HG03280 (cell line): ENCODE measurements at regions not wholly inside any gene's neighbourhood (a gene's known extent, or its start where the extent isn't known, plus 50 kb on each side); places are given as distances from the start of the nearest gene placed in this dataset.

Experiments used
- ATAC-seq: cut with Tn5 transposase; IDR thresholded peaks from one replicate; pipeline ENCODE4 v1.9.1; 2021; ENCODE audit warnings: mild to moderate bottlenecking, moderate library complexity; ENCODE audit not compliant: unreplicated experiment

DNA sequence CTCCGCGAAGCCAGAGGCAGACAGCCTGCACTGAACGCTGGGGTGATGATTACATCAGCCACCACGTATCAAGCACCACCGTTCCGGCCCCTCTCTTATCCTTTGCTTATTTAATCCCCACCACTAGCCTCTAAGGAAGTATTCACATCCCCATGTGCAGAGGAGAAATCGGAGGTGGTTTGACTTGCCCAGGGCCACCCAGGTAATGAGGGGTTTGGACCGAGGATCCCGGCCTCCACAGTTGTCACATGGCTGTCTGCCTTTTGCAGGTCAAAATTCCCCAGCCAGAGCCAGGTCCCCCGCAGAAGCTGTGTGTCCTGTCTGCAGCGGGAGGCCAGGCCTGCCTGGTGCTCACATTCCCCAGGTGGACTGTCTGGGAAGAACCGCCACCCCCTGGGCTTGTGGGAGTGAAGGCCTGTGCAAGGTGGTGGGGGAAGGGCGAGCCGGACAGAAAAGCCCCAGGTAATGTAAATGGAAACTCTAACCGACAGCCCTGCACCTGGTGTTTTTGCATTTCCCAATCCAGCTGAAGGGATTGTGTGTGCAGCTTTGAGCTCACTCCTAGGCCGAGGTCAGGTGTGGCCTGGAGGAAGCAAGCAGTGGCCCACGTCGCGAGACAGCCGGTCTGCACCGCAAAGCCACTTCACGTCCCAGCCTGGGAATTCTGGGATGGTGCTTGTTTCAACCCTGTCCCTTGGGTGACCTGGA is 108.5 kb upstream of the ID2 start:
- no peak for ATAC-seq

DNA sequence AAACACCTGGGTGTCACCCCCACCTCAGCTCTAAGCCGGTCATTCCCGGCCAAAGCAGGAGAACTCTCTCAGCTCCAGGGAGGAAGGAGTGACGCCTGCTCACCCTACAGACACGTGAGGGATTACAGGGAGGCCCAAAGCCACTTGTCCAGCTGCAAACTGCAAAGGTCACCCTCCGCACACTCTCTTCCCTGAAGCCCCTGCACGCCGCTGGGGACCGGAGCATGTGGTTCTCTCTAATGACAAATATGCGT is 108.0 kb upstream of the ID2 start:
- no peak for ATAC-seq

DNA sequence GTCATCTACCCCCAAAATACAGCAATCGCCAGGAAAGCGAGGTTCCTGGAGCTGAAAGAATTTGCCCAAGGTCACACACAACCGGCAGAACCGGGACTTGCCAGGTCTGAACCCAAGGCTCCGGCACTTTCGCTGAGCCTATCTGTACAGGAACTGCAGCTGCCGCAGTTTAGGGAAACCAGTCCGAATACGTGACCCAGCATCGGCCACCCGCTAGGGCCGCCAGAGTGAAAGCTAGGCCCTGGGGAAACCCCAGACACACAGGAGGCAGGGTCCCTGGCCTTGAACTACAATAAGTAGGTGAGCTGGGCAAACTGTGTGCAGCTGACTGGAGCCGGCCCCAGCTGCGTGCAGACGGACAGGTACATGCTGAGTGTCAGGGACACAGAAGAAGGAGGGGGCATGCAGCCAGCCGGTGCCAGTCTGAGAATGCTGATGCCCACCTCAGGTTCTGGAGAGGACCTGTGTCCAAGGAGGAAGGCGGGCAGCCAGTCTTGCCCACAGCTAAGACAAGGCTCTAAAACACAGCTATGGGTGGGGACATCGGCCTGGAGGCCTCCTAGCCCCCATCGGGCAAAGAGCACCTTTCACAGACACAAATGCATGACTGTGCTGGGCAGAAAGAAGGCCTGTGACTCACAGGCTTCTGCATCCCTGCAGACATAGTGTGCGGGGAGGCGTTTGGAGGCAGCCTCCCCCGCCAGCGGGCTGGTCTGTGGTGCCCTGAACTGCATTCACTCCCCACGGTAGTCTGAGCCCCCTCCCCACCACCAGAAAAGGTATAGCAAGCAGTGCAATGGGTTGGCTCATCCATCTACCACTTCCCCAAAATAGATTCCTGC is 107.4 kb upstream of the ID2 start:
- peak; percentile 32 for ATAC-seq

- ATAC-seq: no peak
These were observed 106.6 kb upstream of the ID2 start for GRCh38 chr2:8575038-8575833.

DNA sequence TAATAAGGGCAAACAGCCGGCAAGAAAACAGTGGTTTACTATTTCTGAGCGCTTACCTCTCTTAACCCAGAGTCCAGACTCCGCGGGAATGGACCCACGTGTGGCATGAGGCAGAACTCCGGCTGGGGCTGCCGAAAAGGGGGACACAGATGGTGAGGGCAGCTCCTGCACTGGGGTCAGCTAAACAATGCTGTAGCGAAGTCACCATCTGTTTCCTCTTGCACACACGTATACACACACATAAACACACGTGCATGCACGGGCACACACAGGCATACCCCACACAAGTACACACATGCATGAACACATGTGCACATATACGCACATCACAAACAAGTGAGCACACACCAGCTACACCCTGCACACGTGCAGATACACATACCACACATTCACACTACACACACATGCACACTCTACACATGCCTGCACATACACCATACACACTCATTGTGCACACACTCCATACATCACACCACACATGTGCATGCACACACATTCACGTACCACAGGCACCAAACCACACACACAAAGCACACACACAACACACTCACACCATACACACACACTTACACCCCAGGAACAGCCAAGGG is 105.9 kb upstream of the ID2 start:
- no peak for ATAC-seq

- ATAC-seq: peak; percentile 48
These were observed 105.2 kb upstream of the ID2 start for GRCh38 chr2:8576525-8577167.

DNA sequence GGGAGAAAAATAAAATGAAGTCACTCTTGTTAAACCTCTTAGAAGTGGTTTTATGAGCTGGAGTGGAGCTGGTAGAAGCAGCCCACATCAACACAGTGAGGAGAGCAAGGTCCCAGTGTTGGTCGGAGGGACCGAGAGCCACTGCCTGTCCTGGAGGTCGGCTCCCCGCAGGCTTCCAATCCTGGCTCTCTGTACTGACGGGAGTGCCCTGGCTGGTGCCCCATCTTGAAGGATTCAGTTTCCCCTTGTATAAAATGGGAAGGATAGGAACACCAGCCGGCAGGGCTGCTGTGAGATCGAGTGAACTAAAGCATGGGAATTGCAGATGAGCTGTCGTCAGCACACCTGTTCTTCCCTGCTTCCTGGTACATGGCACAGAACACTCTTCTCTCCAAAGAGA is 104.3 kb upstream of the ID2 start:
- no peak for ATAC-seq

GRCh38 chr2:8578335-8579244 is 103.3 kb upstream of the ID2 start:
- ATAC-seq: no peak

DNA sequence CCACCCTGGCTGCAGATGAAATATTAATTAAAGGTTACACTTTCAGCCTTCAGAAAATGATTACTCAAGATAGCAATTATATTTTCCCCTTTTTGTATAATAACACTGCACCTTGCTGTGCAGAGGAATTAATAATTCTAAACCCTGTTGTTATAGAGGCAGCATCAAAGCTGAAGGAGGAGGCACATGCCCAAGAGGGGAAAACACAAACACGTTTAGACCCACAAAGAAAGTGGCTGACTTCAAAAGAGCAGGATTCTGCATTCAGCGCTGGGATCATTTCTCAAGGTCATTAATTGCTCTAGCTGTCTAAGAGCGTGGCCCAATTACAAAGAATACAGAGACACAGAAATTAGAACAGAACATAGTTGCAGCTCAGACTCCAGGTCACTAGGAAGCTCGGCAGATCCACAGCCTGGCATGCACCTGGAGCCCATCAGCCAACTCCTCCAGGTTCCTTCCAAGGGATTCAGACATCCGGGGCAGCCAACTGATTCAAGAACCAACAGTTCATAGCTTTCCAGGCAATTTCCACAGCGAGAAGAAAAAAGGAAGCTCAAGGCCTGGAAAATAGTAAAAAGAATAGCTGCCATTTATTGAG is 102.3 kb upstream of the ID2 start:
- ATAC-seq: no peak

DNA sequence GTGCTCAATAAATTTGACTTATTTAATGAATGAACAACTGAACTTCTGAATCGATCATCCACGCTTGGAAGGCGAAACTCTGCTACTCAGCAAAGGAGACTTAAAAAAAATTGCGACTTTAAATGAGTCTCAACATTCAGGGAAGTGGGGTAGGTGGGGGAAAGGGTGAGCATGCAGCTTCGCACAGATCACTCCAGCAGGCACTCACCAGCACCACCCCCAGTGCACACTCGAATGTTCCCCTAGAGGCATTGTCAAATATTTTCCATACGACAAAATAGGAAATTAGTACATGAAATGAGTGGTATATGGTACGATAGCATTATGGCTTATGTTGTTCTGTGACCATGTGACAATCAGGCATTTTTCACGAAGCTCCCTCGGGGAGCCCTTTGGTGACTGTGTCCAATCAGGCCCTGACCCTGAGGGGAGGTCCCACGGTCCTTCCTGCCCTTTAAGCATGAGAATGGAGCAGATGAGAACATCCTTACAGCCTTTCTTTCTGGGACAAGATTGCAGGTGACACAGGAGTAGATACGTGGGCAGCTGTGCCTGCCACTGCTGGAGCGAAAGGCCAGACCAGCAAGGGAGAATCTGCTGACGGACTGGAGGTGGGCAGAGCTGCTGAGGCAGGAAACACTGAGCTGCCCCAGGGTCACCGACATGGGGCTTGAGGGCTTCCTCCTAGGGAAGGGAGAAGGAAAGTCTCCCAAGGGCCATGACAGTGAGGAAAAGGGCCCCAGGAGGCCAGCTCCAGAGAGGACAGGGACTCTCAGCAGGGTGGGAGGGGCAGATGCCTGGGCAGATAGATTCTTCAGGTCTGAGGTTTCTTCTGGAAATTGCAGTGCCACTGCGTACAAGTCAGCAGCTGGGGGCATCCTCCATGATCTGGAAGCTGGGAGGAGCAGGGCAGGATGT is 101.3 kb upstream of the ID2 start:
- no peak for ATAC-seq

GRCh38 chr2:8581234-8581561 is 100.7 kb upstream of the ID2 start:
- ATAC-seq: no peak

DNA sequence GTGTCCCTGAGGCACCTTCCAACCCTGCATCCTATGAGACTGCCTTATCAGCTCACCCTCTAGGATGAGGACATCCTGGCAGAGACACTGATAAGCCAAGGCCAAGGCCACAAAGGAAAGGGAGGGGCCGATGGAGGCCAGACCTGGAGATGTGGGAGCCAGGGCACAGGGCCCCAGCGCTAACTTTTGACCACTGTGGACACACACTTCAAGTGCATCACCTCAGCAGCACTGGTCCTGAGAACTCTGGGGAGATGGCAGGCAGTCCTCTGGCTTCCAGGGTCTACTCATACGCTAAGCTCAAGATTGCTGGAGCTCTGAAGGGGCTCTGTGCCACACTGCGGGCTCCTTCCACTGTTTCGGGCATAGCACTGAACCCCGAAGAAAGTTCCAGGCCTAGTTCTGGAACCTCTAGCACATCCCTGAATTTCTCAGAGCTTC is 100.2 kb upstream of the ID2 start:
- no peak for ATAC-seq

GRCh38 chr2:8582191-8582590 is 99.7 kb upstream of the ID2 start:
- no peak for ATAC-seq

DNA sequence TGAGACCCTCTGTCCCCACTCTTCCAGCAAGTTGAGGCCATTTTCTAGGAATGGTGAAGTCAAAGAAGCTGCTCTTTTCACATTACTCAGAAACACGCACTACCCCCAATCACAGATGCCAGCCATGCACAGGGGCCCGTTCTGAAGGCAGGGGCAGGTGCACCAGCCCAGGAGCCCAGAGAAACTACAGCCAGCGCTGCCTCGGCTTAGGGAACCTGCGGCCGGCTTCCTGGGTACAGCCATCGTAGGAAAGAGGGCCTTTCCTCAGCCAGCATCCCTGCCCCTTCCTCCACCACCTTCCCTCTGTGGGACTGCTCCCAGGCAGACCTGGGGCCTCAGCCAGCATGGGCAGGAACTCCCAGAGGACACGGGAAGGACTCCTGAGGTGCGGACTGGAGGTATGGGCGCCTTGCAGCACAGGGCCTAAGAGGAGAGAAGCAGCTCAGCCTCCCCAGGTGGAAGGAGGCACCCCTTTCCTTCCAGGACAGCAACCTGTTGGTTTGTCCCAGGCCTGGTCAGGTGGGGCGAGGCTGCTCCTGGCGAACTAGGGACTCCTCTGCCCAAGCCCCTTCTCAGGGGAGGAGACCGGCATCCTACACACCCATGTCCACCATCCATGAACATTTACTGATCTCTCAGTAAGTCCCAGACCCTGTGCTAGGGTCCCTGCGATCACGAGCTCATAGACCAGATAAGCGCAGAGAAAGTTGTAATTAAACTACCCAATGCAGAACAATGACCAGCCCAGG is 99.0 kb upstream of the ID2 start:
- ATAC-seq: no peak

GRCh38 chr2:8583400-8584173 is 98.3 kb upstream of the ID2 start:
- peak; percentile 88 for ATAC-seq

DNA sequence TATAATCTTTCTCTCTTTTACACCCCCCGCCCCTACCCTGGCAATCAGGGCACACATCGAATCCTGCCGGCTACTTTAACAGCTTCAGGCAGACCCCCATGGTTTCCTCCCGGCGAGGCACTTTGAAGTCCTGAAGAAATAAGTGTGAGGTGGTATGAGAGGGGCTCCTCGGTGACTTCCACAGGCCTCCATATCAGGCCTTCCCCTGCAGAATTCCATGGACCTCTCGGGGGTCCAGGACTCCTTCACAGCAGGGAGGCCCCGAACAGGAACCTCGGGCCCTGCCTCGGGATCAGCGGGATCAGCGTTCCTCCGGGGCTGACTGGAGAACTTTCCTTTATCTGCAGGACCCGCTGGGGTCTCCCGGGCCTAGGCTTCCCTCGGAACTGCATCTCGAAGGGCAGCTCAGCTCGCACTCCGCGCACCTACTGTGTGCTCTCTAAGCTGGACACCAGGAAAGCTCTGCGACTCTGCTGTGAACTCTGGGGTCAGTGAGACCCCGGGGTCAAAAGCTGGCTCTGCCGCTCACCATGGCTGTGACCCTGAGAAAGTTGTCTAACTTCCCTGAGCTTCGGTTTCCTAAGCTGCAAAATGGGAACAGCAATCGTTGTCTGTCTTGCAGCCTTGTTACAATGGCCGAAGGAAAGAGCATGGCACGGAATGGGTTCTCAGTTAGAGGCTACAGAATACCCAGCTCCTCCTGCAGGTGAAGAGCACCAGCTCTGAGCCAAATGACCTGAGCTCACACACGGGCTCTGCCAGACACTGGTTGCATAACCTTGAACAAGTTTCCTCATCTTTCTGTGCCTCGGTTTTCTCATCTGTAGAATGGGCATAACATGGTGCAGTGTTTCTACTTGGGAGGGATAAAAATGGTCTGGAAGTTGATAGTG is 97.4 kb upstream of the ID2 start:
- ATAC-seq: no peak
